ENCODE measurements at regions not wholly inside any gene's neighbourhood (a gene's known extent, or its start where the extent isn't known, plus 50 kb on each side); places are given as distances from the start of the nearest gene placed in this dataset.
"Not testable (repeated sequence)": the region's sequence is repeated elsewhere in the genome, so short reads cannot be mapped to it uniquely, and the experiment has no call there.

- no peak for DNase-seq (ENCODE audit: low read depth)
Observed at GRCh38 chr21:27570306-27570868, 603.5 kb upstream of the ADAMTS5 start.

- no peak for DNase-seq (ENCODE audit: low read depth)
Observed at GRCh38 chr21:27569831-27570230, 602.9 kb upstream of the ADAMTS5 start.

GRCh38 chr21:27569091-27569490 is 602.2 kb upstream of the ADAMTS5 start:
- DNase-seq (ENCODE audit: low read depth): no peak

GRCh38 chr21:27567381-27567780 is 600.5 kb upstream of the ADAMTS5 start:
- DNase-seq (ENCODE audit: low read depth): no peak

GRCh38 chr21:27566521-27566920 is 599.6 kb upstream of the ADAMTS5 start:
- no peak for DNase-seq (ENCODE audit: low read depth)

GRCh38 chr21:27565364-27565763 is 598.5 kb upstream of the ADAMTS5 start:
- no peak for DNase-seq (ENCODE audit: low read depth)

GRCh38 chr21:27564684-27565301 is 597.9 kb upstream of the ADAMTS5 start:
- no peak for DNase-seq (ENCODE audit: low read depth)

GRCh38 chr21:27562303-27562702 is 595.4 kb upstream of the ADAMTS5 start:
- DNase-seq (ENCODE audit: low read depth): no peak

GRCh38 chr21:27561116-27561515 is 594.2 kb upstream of the ADAMTS5 start:
- DNase-seq (ENCODE audit: low read depth): no peak

- DNase-seq (ENCODE audit: low read depth): no peak
Observed at GRCh38 chr21:27557356-27557755, 590.5 kb upstream of the ADAMTS5 start.

GRCh38 chr21:27555996-27556395 is 589.1 kb upstream of the ADAMTS5 start:
- DNase-seq (ENCODE audit: low read depth): no peak

GRCh38 chr21:27550287-27550686 is 583.4 kb upstream of the ADAMTS5 start:
- DNase-seq (ENCODE audit: low read depth): no peak

- DNase-seq (ENCODE audit: low read depth): no peak
Observed at GRCh38 chr21:27548486-27548885, 581.6 kb upstream of the ADAMTS5 start.

GRCh38 chr21:27545754-27546349 is 579.0 kb upstream of the ADAMTS5 start:
- DNase-seq (ENCODE audit: low read depth): no peak

GRCh38 chr21:27542126-27542525 is 575.2 kb upstream of the ADAMTS5 start:
- not testable (repeated sequence) for DNase-seq (ENCODE audit: low read depth)

GRCh38 chr21:27536319-27536718 is 569.4 kb upstream of the ADAMTS5 start:
- no peak for DNase-seq (ENCODE audit: low read depth)

- DNase-seq (ENCODE audit: low read depth): no peak
Observed at GRCh38 chr21:27535188-27535587, 568.3 kb upstream of the ADAMTS5 start.

GRCh38 chr21:27534206-27534605 is 567.3 kb upstream of the ADAMTS5 start:
- no peak for DNase-seq (ENCODE audit: low read depth)

- DNase-seq (ENCODE audit: low read depth): no peak
Observed at GRCh38 chr21:27532076-27532475, 565.2 kb upstream of the ADAMTS5 start.

- DNase-seq (ENCODE audit: low read depth): no peak
Observed at GRCh38 chr21:27528697-27529096, 561.8 kb upstream of the ADAMTS5 start.

- DNase-seq (ENCODE audit: low read depth): no peak
Observed at GRCh38 chr21:27526451-27526850, 559.6 kb upstream of the ADAMTS5 start.

GRCh38 chr21:27525780-27526179 is 558.9 kb upstream of the ADAMTS5 start:
- DNase-seq (ENCODE audit: low read depth): no peak

GRCh38 chr21:27519361-27519760 is 552.5 kb upstream of the ADAMTS5 start:
- DNase-seq (ENCODE audit: low read depth): no peak

GRCh38 chr21:27517177-27517576 is 550.3 kb upstream of the ADAMTS5 start:
- not testable (repeated sequence) for DNase-seq (ENCODE audit: low read depth)
